DOHH2 (cell line): ENCODE measurements at regions not wholly inside any gene's neighbourhood (a gene's known extent, or its start where the extent isn't known, plus 50 kb on each side); places are given as distances from the start of the nearest gene placed in this dataset.

ENCODE experiments used
- H3F3A ChIP-seq: fragments of 200-600 bp; sonication (generic), shearing (Covaris generic); 2 replicates; pipeline ENCODE4 v1.6.0; 2016; ENCODE audit warnings: antibody characterized with exemption, mild to moderate bottlenecking; ENCODE audit not compliant: control insufficient read depth, insufficient read depth
- H3K27ac ChIP-seq: fragments of 200-600 bp; sonication (generic); 2 replicates; pipeline ENCODE4 v1.5.1; 2014; ENCODE audit warnings: low read depth, mild to moderate bottlenecking, low read length, moderate library complexity
- H3K27me3 ChIP-seq: fragments of 200-600 bp; sonication (generic); 2 replicates; pipeline ENCODE4 v1.6.1; 2014; ENCODE audit warnings: mild to moderate bottlenecking, low read length, mixed read lengths; ENCODE audit not compliant: control insufficient read depth
- H3K36me3 ChIP-seq: fragments of 200-600 bp; sonication (generic); 2 replicates; pipeline ENCODE4 v1.6.1; 2014; ENCODE audit warnings: mild to moderate bottlenecking, low read length, moderate library complexity, mixed read lengths; ENCODE audit not compliant: control insufficient read depth
- H3K4me1 ChIP-seq: fragments of 200-600 bp; sonication (generic); 2 replicates; pipeline ENCODE4 v1.6.1; 2014; ENCODE audit warnings: mild to moderate bottlenecking, low read length, mixed read lengths; ENCODE audit not compliant: control insufficient read depth
- H3K4me2 ChIP-seq: fragments of 200-600 bp; sonication (generic); 2 replicates; pipeline ENCODE4 v1.6.0; 2014; ENCODE audit warnings: mild to moderate bottlenecking, low read length, moderate library complexity
- H3K4me3 ChIP-seq: fragments of 200-600 bp; sonication (generic); 2 replicates; pipeline ENCODE4 v1.5.1; 2014; ENCODE audit warnings: mild to moderate bottlenecking, low read length, mixed read lengths
- H3K79me2 ChIP-seq: fragments of 200-600 bp; sonication (generic); 2 replicates; pipeline ENCODE4 v1.6.1; 2014; ENCODE audit warnings: mild to moderate bottlenecking, low read length, mixed read lengths; ENCODE audit not compliant: control insufficient read depth
- H3K9me2 ChIP-seq: fragments of 200-600 bp; sonication (generic); replicated peaks from 2 replicates; pipeline ENCODE4 v1.6.1; 2014; ENCODE audit warnings: mild to moderate bottlenecking, low read length, mixed read lengths; ENCODE audit not compliant: control insufficient read depth
- H3K9me3 ChIP-seq: fragments of 200-600 bp; sonication (generic); 2 replicates; pipeline ENCODE4 v1.6.1; 2014; ENCODE audit warnings: antibody characterized with exemption, low read length, mixed read lengths; ENCODE audit not compliant: control insufficient read depth, insufficient read depth
- H4K20me1 ChIP-seq: fragments of 200-600 bp; sonication (generic); 2 replicates; pipeline ENCODE4 v1.6.0; 2014; ENCODE audit warnings: low read depth, mild to moderate bottlenecking, antibody characterized with exemption, low read length, moderate library complexity; ENCODE audit not compliant: control insufficient read depth, insufficient read depth
- EZH2phosphoT487 ChIP-seq: fragments of 200-600 bp; sonication (generic); IDR thresholded peaks from 2 replicates; pipeline ENCODE4 v1.6.1; 2017; ENCODE audit warnings: borderline replicate concordance, mild to moderate bottlenecking, antibody characterized with exemption, low read length, moderate library complexity, mixed read lengths
- TF ChIP-seq, protein P1 (sequence below): fragments of 200-600 bp; sonication (generic); IDR thresholded peaks from one replicate; pipeline ENCODE4 v1.5.1; 2014; ENCODE audit warnings: antibody characterized with exemption, mild to moderate bottlenecking, low read depth, low read length; ENCODE audit not compliant: poor library complexity, severe bottlenecking

DNA sequence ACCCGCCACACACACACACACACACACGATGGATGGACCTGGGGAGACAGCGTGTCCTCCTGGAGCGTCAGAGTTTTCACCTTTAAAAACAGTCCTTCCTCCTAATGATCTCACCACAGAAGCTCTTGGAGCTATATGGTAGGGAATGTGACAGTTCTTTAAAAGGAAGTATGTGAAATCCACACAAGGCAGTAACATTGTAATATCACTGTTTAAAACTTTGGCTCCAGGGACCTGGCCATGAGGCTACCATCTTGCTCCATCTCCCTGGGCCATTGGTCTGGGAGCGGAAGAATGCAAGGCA is 302.4 kb downstream of the SOX9 start:
- H4K20me1 ChIP-seq, result no peaks in the 10 kb centered on the region
- no peaks in the 10 kb centered on the region for H3K4me1 ChIP-seq
- no peak overlapping the region for H3K4me3 ChIP-seq
- TF ChIP-seq, protein P1, sequence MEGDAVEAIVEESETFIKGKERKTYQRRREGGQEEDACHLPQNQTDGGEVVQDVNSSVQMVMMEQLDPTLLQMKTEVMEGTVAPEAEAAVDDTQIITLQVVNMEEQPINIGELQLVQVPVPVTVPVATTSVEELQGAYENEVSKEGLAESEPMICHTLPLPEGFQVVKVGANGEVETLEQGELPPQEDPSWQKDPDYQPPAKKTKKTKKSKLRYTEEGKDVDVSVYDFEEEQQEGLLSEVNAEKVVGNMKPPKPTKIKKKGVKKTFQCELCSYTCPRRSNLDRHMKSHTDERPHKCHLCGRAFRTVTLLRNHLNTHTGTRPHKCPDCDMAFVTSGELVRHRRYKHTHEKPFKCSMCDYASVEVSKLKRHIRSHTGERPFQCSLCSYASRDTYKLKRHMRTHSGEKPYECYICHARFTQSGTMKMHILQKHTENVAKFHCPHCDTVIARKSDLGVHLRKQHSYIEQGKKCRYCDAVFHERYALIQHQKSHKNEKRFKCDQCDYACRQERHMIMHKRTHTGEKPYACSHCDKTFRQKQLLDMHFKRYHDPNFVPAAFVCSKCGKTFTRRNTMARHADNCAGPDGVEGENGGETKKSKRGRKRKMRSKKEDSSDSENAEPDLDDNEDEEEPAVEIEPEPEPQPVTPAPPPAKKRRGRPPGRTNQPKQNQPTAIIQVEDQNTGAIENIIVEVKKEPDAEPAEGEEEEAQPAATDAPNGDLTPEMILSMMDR, result no peak
- no peak for TF ChIP-seq EZH2phosphoT487
- no peak overlapping the region for H3K4me2 ChIP-seq
- no peaks in the 10 kb centered on the region for H3K9me2 ChIP-seq
- H3F3A ChIP-seq, result no peaks in the 10 kb centered on the region
- no peaks in the 10 kb centered on the region for H3K36me3 ChIP-seq
- H3K79me2 ChIP-seq, result no peaks in the 10 kb centered on the region
- H3K9me3 ChIP-seq, result peaks cover under 1% of the 10 kb centered on the region; the same call in 1 of the 2 replicates
- no peak overlapping the region for H3K27ac ChIP-seq
- H3K27me3 ChIP-seq, result peaks cover 21% of the 10 kb centered on the region

DNA sequence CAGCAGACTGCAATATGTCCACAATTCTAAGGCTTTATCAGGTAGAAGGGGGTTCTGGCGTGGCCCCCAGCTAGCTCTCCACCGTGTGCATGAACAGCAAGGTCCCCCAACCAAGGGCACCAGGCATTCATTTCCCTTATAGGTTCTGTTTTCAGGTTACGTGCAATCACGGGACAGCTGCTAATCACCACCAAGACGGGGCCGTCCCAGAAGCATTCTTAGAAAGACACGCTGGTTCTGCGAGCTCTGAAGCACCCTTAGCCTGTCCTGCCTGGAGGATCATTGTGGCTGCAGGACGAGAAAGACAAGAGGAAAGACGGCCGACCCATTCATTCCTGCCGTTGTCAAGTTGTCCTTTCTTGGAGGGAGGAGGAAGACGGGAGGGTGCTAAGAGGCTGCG is 302.9 kb downstream of the SOX9 start:
- no peaks in the 10 kb centered on the region for H3K36me3 ChIP-seq
- H3K79me2 ChIP-seq, result no peaks in the 10 kb centered on the region
- no peaks in the 10 kb centered on the region for H3F3A ChIP-seq
- H3K4me3 ChIP-seq, result no peak overlapping the region
- no peaks in the 10 kb centered on the region for H3K4me1 ChIP-seq
- peaks cover 21% of the 10 kb centered on the region for H3K27me3 ChIP-seq
- H3K27ac ChIP-seq, result no peak overlapping the region
- TF ChIP-seq, protein P1, result no peak
- TF ChIP-seq EZH2phosphoT487, result no peak
- H3K9me3 ChIP-seq, result no peaks in the 10 kb centered on the region
- no peaks in the 10 kb centered on the region for H4K20me1 ChIP-seq
- H3K4me2 ChIP-seq, result no peak overlapping the region
- H3K9me2 ChIP-seq, result no peaks in the 10 kb centered on the region

DNA sequence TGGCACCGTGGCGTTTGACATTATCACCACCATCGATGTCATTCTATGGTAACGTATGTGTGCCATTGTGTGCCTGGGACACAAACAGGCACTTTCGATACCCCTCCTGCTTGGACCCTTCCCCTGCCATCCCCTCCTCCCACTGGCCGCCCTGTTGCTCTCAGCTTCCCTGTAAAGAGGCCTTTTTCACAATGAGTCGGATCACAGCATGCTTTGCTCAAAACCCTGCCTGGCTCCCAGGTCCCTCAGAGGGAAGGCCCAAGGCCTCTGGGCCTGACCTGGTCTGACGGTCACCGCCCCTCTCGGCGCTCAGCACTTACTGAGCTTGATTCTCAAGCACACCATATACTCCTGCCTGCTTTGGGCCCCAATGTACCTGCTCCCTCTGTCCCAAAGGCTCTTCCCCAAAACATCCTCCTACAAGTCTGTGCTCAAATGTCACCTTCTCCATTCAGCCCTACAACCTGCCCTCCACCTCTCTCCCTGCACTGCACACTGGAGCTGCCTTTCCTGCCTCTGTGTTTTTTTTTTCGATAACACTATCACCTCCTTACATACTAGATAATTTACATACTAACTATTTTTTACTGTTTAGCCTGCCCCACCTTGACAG is 303.8 kb downstream of the SOX9 start:
- H3K79me2 ChIP-seq, result no peaks in the 10 kb centered on the region
- no peaks in the 10 kb centered on the region for H3K9me3 ChIP-seq

More for the DNA sequence above, 303.8 kb downstream of the SOX9 start:
- Histone ChIP-seq H3K9me2 (no peaks in the 10 kb centered on the region), H3K27me3 (peaks cover 21% of the 10 kb centered on the region), H3K27ac (no peak overlapping the region), H3K4me3 (no peak overlapping the region), H3F3A (no peaks in the 10 kb centered on the region), H3K4me1 (no peaks in the 10 kb centered on the region), H4K20me1 (no peaks in the 10 kb centered on the region), H3K36me3 (no peaks in the 10 kb centered on the region), H3K4me2 (no peak overlapping the region)
- no peak for TF ChIP-seq EZH2phosphoT487
- TF ChIP-seq, protein P1, result no peak
